MCF 10A (cell line): ENCODE measurements at regions not wholly inside any gene's neighbourhood (a gene's known extent, or its start where the extent isn't known, plus 50 kb on each side); places are given as distances from the start of the nearest gene placed in this dataset.

ENCODE experiments used
- BruUV-seq: library from RNA; stranded (reverse); fragments of 400-500 nt; replicated peaks from 2 replicates; lab custom pipeline; 2021; lab: Mats Ljungman, UMichigan
- CTCF ChIA-PET: fragments of 300-600 bp; sonication (Branson Sonifier 250); formaldehyde crosslinking; extraction: SDS; loops from one replicate; lab custom pipeline; 2021; ENCODE audit warnings: antibody characterized with exemption, inconsistent platforms; lab: Yijun Ruan, JAX
- POLR2A ChIA-PET: fragments of 300-600, 350-650 bp; sonication (Branson Sonifier 250); formaldehyde crosslinking; extraction: SDS; loops from one replicate; lab custom pipeline; 2020; ENCODE audit warnings: antibody characterized with exemption, inconsistent platforms; lab: Yijun Ruan, JAX
- DNase-seq: peaks from one replicate; pipeline ENCODE4 v3.0.0-alpha.2; 2018; ENCODE audit not compliant: unreplicated experiment
- H3K27ac Mint-ChIP-seq: one replicate; pipeline ENCODE4 v1.8.0; 2022; ENCODE audit warnings: mild to moderate bottlenecking, low read depth, mixed read lengths; ENCODE audit not compliant: unreplicated experiment
- H3K27me3 Mint-ChIP-seq: one replicate; pipeline ENCODE4 v1.8.0; 2022; ENCODE audit warnings: mixed read lengths; ENCODE audit not compliant: insufficient read depth, unreplicated experiment
- H3K36me3 Mint-ChIP-seq: one replicate; pipeline ENCODE4 v1.8.0; 2022; ENCODE audit warnings: mild to moderate bottlenecking, moderate library complexity, mixed read lengths; ENCODE audit not compliant: insufficient read depth, unreplicated experiment
- H3K4me1 Mint-ChIP-seq: one replicate; pipeline ENCODE4 v1.8.0; 2022; ENCODE audit warnings: mixed read lengths; ENCODE audit not compliant: insufficient read depth, unreplicated experiment
- H3K4me3 Mint-ChIP-seq: one replicate; pipeline ENCODE4 v1.8.0; 2022; ENCODE audit warnings: mild to moderate bottlenecking, moderate library complexity, mixed read lengths; ENCODE audit not compliant: unreplicated experiment
- H3K9me3 Mint-ChIP-seq: one replicate; pipeline ENCODE4 v1.8.0; 2022; ENCODE audit warnings: mixed read lengths; ENCODE audit not compliant: unreplicated experiment
- intact Hi-C: fragments of 100-400 bp; cut with micrococcal nuclease; formaldehyde crosslinking; loops from 2 replicates; pipeline ENCODE4 v1.14.1; 2022
- TF ChIP-seq, protein P1 (sequence below): fragments of 200-600 bp; IDR thresholded peaks from one replicate; pipeline ENCODE4 v1.8.0; 2022; ENCODE audit warnings: antibody characterized with exemption, mild to moderate bottlenecking; ENCODE audit not compliant: unreplicated experiment

- DNase-seq, result no peak
- Mint-ChIP-seq H3K4me1 (no peaks in the 10 kb centered on the region), H3K36me3 (no peaks in the 10 kb centered on the region), H3K4me3 (no peak overlapping the region), H3K27me3 (no peaks in the 10 kb centered on the region), H3K9me3 (peaks cover 14% of the 10 kb centered on the region), H3K27ac (no peak overlapping the region)
- CTCF ChIA-PET, result interaction anchor here (0.7 kb wide), 1 partner anchor 1583 kb away, joined by 3 read pairs; no protein-coding TSS in a partner anchor
- intact Hi-C loops, result no loop called here
- BruUV-seq, result no TSS peak
- POLR2A ChIA-PET, result interaction anchor here (0.7 kb wide), 1 partner anchor 436 kb away, joined by 3 read pairs; no protein-coding TSS in a partner anchor
- TF ChIP-seq, protein P1, sequence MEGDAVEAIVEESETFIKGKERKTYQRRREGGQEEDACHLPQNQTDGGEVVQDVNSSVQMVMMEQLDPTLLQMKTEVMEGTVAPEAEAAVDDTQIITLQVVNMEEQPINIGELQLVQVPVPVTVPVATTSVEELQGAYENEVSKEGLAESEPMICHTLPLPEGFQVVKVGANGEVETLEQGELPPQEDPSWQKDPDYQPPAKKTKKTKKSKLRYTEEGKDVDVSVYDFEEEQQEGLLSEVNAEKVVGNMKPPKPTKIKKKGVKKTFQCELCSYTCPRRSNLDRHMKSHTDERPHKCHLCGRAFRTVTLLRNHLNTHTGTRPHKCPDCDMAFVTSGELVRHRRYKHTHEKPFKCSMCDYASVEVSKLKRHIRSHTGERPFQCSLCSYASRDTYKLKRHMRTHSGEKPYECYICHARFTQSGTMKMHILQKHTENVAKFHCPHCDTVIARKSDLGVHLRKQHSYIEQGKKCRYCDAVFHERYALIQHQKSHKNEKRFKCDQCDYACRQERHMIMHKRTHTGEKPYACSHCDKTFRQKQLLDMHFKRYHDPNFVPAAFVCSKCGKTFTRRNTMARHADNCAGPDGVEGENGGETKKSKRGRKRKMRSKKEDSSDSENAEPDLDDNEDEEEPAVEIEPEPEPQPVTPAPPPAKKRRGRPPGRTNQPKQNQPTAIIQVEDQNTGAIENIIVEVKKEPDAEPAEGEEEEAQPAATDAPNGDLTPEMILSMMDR, result no peak
Observed at GRCh38 chr22:49427341-49427740, 400.3 kb downstream of the BRD1 start.

- TF ChIP-seq, protein P1, result no peak
- no peak overlapping the region for H3K27ac Mint-ChIP-seq
- CTCF ChIA-PET, result interaction anchor here (0.7 kb wide), 1 partner anchor 1583 kb away, joined by 3 read pairs; no protein-coding TSS in a partner anchor
- no TSS peak for BruUV-seq
- H3K27me3 Mint-ChIP-seq, result no peaks in the 10 kb centered on the region
- no peak for DNase-seq
- H3K9me3 Mint-ChIP-seq, result peaks cover 14% of the 10 kb centered on the region
- intact Hi-C loops, result no loop called here
- no peak overlapping the region for H3K4me3 Mint-ChIP-seq
- no peaks in the 10 kb centered on the region for H3K4me1 Mint-ChIP-seq
- no peaks in the 10 kb centered on the region for H3K36me3 Mint-ChIP-seq
- POLR2A ChIA-PET, result no interaction called here
Observed at GRCh38 chr22:49426618-49427266, 400.9 kb downstream of the BRD1 start.

GRCh38 chr22:49426098-49426497 lies 401.6 kb downstream of the BRD1 start:
- Mint-ChIP-seq H3K36me3 (no peaks in the 10 kb centered on the region), H3K27ac (no peak overlapping the region), H3K27me3 (no peaks in the 10 kb centered on the region), H3K4me1 (no peaks in the 10 kb centered on the region), H3K9me3 (peaks cover 16% of the 10 kb centered on the region), H3K4me3 (no peak overlapping the region)
- intact Hi-C loops, result no loop called here
- POLR2A ChIA-PET, result no interaction called here
- no TSS peak for BruUV-seq
- TF ChIP-seq, protein P1, result no peak
- no peak for DNase-seq
- CTCF ChIA-PET, result no interaction called here

- ChIA-PET CTCF (no interaction called here), POLR2A (no interaction called here)
- no peak for DNase-seq
- Mint-ChIP-seq H3K27me3 (no peaks in the 10 kb centered on the region), H3K27ac (no peak overlapping the region), H3K9me3 (peaks cover 23% of the 10 kb centered on the region), H3K36me3 (no peaks in the 10 kb centered on the region), H3K4me3 (no peak overlapping the region), H3K4me1 (no peaks in the 10 kb centered on the region)
- intact Hi-C loops, result no loop called here
- BruUV-seq, result no TSS peak
- TF ChIP-seq, protein P1, result no peak
Observed at GRCh38 chr22:49425356-49425755, 402.3 kb downstream of the BRD1 start.
